ENCODE measurements at regions not wholly inside any gene's neighbourhood (a gene's known extent, or its start where the extent isn't known, plus 50 kb on each side); places are given as distances from the start of the nearest gene placed in this dataset.
"Not testable (repeated sequence)": the region's sequence is repeated elsewhere in the genome, so short reads cannot be mapped to it uniquely, and the experiment has no call there.

GRCh38 chr2:90291168-90291883 lies 1599.9 kb downstream of the RPIA start:
- not testable (repeated sequence) for TF ChIP-seq CTCF (IDR thresholded peaks at IDR 0.05); ZFX (IDR thresholded peaks at IDR 0.05; ENCODE audit: borderline replicate concordance)
